AG04449 (cell line): ENCODE measurements at regions not wholly inside any gene's neighbourhood (a gene's known extent, or its start where the extent isn't known, plus 50 kb on each side); places are given as distances from the start of the nearest gene placed in this dataset.

Experiments used
- CTCF ChIA-PET: fragments of 350-600 bp; formaldehyde crosslinking; extraction: SDS; loops from one replicate; lab custom pipeline; 2021; ENCODE audit warnings: antibody characterized with exemption; lab: Yijun Ruan, JAX
- POLR2A ChIA-PET: fragments of 400-600, 350-600 bp; formaldehyde crosslinking; extraction: SDS; loops from one replicate; lab custom pipeline; 2020; ENCODE audit warnings: antibody characterized with exemption, inconsistent platforms; lab: Yijun Ruan, JAX
- DNase-seq: peaks from one replicate; pipeline ENCODE4 v3.0.0-alpha.2; 2010; ENCODE audit warnings: low read depth, low spot score
- H3K4me3 ChIP-seq: 2 replicates; pipeline ENCODE4 v1.5.1; 2011; ENCODE audit warnings: low read depth, mild to moderate bottlenecking, control low read depth, low read length
- CTCF ChIP-seq: IDR thresholded peaks from one replicate; pipeline ENCODE4 v1.5.1; 2011; ENCODE audit warnings: mild to moderate bottlenecking, moderate library complexity, low read length, control low read depth, inconsistent platforms; ENCODE audit not compliant: insufficient read depth; ENCODE audit errors: missing control alignments

DNA sequence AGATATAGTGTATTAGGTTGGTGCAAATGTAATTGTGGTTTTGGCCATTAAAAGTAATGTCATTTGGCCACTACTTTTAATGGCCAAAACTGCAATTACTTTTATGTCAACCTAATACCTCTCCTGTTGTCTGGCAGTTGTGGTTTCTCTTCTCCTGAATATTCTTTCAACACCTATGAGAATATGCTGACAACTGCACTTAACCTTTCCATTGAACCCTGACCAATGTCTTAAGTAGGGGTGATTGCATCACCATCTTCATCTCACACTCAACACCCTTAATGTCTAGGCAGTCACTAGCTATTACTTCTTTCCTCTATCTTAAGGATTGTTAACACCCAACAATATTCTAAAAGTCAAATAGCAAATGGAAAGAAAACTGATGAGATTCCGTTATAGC is 200.5 kb upstream of the HSF2 start:
- no peak overlapping the region for H3K4me3 ChIP-seq
- ChIA-PET POLR2A (no interaction called here), CTCF (no interaction called here)
- no peak for TF ChIP-seq CTCF
- DNase-seq: no peak

GRCh38 chr6:122200440-122200839 is 199.0 kb upstream of the HSF2 start:
- ChIA-PET CTCF (interaction anchor here (1.3 kb wide), 1 partner anchor 16 kb away, joined by 4 read pairs; no protein-coding TSS in a partner anchor), POLR2A (interaction anchor here (0.7 kb wide), 1 partner anchor 1134 kb away, joined by 3 read pairs; no protein-coding TSS in a partner anchor)
- no peak overlapping the region for H3K4me3 ChIP-seq
- no peak for TF ChIP-seq CTCF
- DNase-seq: no peak

DNA sequence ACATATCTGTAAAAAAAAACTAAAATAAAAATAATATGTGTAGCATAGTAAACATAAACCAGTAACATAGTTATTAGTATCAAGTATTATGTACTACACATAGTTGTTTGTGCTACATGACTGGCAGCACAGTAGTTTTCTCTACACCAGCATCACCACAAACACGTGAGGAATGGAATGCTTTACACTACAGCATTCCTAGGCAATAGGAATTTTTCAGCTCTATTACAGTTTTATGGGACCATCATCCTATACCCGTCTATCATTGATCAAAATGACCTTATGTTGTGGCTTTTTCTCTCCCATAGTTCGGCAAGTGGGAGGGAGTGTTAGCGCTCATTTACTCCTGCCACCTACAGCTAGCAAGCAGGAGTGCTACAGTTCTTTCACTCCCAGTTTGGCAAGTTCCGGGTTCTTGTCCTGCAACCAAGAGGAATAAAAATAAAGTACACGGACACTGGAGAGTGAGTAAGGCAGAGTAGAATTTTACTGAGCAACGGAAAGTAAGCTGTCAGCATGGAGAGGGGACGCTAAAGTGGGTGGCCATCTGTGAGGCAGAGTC is 196.8 kb upstream of the HSF2 start:
- DNase-seq: no peak
- no peak for TF ChIP-seq CTCF
- ChIA-PET POLR2A (no interaction called here), CTCF (no interaction called here)
- no peak overlapping the region for H3K4me3 ChIP-seq

- no peak overlapping the region for H3K4me3 ChIP-seq
- ChIA-PET CTCF (no interaction called here), POLR2A (no interaction called here)
- DNase-seq: no peak
- no peak for TF ChIP-seq CTCF
These were observed 192.4 kb upstream of the HSF2 start for GRCh38 chr6:122207061-122207460.

GRCh38 chr6:122207794-122208193 is 191.7 kb upstream of the HSF2 start:
- no peak for TF ChIP-seq CTCF
- no peak overlapping the region for H3K4me3 ChIP-seq
- no peak for DNase-seq
- POLR2A ChIA-PET: no interaction called here
- CTCF ChIA-PET: no interaction called here

GRCh38 chr6:122214605-122215318 is 184.7 kb upstream of the HSF2 start:
- DNase-seq: no peak
- H3K4me3 ChIP-seq: no peak overlapping the region
- ChIA-PET CTCF (no interaction called here), POLR2A (no interaction called here)
- TF ChIP-seq CTCF: no peak
